KG1 (cell line): ENCODE measurements at regions not wholly inside any gene's neighbourhood (a gene's known extent, or its start where the extent isn't known, plus 50 kb on each side); places are given as distances from the start of the nearest gene placed in this dataset.

Source experiments
- DNase-seq: peaks from one replicate; lab custom pipeline; 2025; lab: John Stamatoyannopoulos, UW

DNA sequence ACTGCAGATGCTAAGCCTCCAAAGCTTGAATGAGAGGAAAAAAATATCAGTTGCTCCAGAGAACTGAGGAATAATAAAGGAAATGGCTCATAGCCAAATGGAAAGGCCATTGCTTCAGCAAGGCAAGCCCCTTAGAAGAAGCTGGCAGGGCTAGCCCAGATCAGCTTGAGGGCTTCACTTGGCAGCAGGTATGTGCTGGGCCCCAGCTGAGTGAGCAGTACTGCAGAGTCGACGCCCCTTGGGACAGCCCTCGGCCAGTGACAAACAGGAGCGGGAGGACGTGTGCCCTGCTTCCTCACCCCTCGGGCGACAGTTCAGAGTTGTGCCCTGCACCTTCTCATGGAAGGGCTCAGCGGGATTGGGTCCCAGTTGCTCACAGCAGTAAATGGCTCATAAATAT is 1031.2 kb upstream of the TMEM132C start:
- no peak for DNase-seq

DNA sequence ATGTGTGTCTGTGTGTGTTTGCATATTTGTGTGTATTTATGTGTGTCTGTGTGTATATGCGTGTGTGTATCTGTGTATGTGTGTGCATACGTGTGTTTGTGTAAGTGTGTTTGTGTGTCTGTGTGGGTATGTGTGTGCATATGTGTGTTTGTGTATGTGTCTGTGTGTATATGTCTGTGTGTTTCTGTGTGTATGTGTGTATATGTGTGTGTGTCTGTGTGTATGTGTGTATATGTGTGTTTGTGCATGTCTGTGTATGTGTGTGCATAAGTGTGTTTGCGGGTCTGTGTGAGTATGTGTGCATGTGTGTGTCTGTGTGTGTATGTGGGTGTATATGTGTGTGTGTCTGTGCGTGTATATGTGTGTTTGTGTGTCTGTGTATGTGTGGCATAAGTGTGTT is 1030.5 kb upstream of the TMEM132C start:
- DNase-seq, result no peak

DNA sequence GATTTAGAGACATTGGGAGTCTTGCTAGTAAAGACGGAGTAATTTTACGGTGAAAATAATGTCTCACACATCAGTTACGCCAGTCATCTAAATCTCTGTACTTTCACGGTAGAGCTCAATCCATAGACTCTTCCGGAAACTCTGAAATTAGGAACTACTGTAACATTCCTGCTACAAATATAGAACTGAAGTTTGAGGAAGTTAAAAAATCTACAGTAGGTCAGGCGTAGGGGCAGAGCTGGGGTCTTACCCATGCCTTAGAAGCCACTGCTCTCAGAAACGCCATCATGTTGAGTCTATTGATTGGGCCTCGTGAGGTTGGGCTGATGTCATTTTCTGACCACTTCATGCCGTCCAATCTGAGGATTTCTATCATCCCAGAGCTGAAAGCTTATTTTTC is 1029.8 kb upstream of the TMEM132C start:
- DNase-seq, result no peak

DNA sequence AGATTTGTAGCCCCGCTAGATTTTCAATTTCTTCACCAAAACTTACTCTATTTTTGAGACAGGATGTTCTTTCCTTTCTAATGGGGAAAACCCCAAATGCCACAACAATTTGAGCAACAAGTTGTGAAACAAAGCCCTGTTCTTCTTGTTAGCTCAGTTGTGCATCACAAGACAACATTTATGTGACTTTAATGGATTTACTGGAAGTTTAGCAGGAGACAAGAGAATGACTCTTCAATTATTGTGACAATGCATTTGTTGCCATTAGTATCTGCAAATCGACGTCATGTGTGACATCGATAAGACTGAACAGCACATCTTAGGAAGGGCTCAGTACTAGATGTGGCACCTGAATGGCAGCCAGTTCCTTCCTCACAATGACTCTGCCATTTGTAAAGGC is 1028.9 kb upstream of the TMEM132C start:
- no peak for DNase-seq

DNA sequence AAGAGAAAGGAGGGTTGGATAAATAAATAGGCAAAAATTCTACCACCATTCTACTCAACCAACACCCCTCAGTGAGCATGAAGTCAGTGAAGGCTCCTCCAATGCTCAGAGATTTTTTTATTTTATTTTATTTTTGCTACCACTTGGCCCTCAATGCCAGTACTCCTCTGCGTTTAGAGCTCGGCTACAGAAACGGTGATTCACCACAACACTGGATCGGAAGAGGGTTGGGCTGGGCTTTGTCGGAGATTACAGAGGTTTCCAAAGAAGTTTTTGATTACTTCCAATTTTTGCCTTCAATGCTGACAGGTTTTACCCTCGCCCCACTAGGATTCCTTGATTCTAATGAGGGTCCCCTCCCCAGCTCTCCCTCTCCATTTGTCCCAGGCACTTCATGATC is 1027.2 kb upstream of the TMEM132C start:
- no peak for DNase-seq

DNA sequence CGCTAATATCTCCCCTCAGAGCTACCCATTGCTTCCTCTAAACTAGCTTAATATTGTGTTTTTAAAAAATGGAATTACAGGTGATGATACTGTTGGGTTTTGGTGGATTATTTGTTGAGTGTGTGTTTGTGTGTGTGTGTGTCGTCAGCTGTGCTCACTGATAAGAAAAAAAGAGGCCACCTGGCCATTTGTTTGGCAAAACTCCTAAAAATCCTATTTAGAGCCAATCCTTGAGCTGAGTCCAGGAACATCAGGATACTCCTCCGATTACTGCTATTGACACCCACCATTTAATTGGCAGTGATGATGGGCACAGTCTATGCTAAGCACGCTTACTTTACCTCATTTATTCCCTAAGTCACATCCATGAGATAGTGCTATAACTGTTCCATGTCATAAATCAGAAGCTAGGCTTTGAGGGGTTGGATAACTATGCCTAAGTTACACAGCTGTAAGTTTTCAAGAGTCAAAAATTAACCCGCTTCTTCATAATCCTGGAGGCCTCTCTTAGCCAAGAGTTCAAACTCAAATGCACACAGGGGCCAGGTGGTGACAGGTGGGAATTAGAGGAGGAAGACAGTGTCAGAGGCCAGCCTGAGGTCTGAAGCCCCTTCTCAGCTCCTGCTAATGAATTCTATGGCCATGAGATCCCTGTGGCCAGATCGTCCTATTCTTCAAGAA is 1026.6 kb upstream of the TMEM132C start:
- no peak for DNase-seq

DNA sequence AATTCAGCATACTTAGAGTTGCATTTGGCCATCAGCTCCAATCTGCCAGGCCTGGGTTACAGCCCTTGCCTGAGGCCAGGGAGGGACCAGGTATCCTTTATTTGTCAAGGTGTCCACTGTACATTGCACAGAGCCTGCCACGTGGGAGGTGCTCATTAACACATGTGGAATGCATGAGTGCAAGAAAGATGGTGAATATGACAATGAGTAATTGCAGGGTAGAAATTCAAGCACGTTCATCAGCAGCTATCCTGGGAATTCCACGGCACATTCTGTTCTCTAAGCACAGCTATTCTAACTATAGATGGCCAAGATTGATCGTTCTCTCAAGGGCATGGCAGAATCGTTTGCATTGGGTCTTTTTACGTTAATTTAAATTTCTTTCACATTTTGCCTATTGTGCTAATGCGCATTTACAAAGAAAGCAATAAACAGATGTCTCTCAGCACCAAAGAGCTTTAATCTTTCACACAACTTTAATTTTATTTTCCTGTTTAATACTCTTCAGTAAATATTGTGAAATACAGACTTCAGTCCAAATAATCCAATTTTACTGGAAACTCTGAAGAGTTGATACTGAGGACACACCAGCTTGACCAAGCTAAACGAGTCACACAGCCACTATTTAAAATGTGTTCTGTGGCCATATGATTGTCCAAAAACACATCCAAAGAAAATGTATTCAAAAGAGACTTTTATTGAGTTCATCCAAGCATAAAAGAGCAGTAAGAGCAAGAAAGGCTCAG is 1025.7 kb upstream of the TMEM132C start:
- DNase-seq, result no peak

DNA sequence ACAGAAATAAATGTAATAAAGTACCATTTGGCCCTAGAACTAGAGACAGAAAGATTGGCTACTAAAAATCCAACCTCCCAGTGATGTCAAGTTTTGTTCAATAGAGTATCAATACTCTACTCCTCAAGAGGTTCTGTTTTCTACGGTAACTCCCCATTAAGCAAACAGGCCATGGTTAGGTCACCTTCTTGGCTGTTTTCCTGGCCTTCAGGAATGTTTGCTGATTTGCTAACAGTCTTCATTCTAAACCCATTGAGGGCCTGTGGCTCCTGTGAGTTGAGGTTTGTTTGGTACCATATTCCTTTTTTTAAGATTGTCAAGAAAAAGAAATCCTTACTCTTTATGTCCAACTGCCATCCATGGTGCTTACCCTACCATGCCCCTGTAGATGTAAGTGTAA is 1022.0 kb upstream of the TMEM132C start:
- no peak for DNase-seq

DNA sequence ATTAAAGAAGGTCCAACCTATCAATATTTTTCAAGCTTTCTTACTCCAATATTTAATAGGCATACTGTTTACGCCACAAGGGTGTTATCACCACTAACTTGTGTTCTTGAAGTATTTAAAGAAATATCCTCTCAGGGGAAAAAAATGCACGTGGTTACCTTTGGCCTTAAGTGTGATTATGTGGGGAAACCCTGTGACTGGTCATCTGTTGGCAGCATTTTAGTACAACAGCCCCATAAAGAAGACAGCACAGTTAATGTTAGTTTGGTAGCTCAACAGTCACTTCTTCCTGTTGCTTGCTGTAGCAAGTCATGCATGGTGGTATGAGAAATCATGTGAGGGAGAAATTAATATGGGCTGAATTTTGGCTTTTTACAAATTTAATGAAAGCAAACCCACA is 1021.5 kb upstream of the TMEM132C start:
- DNase-seq, result no peak

DNA sequence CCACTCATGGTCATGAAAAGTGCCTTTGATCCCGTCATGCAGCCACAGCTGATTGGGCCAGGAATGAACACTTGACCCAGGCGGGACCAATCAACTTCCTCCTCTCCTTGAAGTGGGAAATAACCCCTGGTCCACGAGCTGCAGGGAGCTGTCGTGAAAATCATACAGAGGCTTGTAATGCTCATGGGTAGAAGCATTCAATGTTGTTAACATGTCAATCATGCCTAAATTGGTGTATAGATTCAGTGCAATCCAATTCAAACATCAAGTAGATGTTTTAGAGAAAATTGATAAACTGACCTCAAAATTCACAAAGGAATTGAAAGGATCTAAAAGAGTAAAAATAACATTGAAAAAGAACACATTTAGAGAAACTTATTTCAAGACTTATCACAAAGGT is 1019.0 kb upstream of the TMEM132C start:
- no peak for DNase-seq

DNA sequence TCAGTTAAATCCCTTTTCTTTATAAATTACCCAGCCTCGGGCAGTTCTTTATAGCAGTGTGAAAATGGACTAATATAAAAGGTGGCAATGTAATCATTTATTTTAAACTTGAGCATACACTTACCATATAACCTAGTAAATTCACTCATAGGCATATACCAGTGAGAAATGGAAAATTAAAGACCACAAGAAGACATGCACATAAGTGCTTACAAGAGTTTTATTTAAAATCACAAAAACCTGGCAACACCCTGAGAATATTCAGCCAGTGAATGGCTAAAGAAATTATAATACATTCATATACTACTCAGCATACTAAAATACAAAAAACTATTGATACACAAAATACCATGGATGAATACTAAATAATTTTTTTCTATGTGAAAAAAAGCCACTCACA is 1017.5 kb upstream of the TMEM132C start:
- no peak for DNase-seq

DNA sequence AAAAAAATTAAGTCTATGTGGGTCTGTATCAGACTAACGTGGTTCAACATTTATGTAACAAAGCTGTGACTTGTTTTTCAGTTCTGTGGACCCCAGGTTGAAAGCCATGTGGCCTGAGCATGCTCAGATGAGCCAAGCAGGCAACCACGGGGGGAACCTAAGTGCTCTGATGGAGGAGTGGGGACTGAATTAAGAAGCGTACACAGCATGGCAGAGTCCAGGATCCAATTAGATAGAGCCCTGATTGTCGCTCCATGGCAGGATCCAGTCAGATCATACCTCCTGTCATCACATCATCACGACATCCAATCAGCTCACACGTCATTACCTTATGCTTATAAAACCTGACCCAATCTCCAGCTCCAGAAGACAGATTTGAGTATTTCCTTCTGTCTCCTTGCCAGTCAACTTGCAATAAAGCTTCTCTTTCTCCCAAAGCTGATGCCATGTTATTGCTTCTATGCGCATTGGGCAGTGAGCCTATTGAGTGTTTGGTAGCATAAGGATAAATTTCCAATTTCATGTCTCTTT is 1013.1 kb upstream of the TMEM132C start:
- DNase-seq, result no peak

DNA sequence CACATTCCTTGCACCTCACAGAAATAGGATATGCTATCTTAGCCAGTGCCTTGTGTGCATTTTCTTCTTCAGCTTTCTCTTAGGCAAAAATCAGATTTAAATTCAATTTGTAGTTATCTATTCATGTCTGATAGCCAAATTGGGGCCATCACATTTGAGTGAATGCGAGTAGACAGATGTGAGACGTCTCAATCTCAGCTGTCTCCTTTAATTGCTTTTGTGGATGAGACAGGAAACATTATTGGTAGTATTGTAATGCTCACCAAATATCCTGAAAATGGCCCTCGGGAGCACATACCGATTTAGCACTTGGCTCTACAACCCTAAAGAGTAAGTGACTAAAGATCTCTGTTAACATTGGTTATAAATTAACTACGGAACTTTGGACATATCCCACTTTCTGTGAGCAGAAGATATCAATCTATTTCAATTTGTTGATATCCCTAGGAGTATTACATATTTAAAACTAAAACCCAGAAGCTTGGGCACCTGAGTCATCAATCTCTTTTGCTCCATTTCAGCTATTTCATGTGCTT is 1012.5 kb upstream of the TMEM132C start:
- no peak for DNase-seq

DNA sequence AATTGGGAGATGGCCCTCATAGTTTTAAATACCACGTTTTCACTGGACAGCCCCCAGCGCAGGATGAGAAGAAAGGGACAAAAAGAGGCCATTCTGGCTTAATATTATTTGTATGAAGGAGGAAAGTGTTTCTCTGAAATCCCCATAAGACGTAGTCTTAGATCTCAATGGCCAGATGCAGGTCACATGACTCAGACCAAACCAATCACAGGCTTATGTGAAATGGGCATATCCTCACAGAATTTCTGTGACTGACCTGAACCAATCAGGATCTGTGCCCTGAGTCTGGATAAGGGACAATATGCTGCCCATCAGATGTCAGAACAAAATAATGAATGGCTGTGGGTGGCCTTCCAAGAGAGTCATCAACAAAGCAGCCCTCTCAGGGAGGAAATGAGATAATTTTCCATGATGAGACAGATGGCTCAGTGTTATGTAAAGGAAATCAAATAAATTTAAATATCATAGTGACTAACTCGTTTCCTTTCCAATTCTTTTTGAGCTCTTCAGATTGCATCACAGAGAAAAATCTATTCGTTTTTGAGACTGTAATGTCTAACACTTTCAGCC is 1009.5 kb upstream of the TMEM132C start:
- DNase-seq, result no peak

DNA sequence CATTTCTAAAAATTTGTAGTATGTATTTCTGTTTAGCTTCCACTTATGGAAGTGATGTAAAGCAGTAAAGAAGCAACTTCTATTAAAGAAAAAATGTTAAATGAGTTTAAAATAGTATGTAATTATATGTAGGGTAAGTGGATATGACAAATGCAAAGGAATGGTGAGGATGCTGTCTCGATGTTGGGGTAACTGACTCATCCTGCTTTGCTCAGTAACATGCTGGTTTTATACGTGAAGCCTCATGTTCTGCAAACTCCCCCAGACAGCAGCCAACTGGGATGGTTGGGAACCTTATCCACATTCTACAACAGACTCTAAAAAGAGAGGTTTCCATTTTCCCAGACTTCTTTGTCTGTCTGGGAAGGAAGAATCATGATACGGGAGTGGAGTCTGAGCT is 1006.4 kb upstream of the TMEM132C start:
- DNase-seq, result no peak

DNA sequence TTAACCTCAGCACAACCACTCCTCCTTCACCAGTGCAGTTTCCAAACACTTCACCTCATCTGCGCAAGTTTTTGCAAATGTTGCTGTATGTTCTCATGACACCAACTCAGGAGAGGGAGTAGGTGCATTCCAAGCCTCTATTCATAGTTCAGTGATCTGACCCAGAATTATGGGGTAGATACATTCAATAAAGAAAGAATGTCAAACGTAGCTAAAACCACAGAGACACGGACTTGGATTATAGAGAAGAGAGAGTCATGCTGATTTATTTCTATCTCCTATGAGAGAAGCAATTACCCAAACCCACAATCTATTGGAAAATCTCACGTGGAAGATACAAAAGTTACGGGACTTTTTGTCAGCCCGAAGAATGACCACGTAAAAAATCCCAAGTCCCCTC is 1006.0 kb upstream of the TMEM132C start:
- DNase-seq, result no peak

DNA sequence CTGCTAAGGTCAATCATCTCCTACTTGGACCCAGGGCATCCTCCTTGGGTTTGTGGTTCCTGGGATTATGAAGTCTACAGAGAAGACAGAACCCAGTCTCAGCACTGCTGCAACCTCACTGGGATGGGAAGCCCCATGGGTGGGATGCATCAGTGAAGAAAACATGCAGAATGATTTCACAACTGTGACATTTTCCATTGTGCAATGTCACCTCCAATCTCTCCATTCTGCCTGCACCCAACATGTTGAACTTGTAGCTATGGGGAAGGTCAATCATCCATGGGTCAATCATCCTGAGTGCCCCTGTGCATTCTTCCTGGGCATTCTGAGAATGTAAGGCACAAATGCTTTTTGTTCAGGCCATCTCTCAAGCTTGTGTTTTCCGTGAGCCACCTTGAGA is 1004.4 kb upstream of the TMEM132C start:
- no peak for DNase-seq

DNA sequence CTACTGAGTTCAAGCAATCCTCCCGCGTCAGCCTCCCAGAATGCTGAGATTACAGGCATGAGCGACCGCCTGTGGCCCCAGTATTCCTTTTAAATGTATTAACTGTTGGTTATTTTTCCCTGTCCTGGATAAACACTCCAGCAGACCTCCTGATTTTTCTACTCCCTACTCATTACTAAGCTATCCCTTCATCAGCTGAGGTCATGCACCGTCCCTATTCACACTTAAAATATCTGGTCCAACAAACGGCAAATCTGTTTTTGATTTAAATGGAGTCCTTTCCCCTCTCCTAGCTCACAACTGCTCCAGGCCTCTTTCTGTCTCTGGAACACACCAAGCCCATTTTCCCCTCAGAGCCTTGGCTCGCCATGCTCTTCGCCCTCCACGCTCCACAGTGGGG is 1003.3 kb upstream of the TMEM132C start:
- DNase-seq, result no peak

DNA sequence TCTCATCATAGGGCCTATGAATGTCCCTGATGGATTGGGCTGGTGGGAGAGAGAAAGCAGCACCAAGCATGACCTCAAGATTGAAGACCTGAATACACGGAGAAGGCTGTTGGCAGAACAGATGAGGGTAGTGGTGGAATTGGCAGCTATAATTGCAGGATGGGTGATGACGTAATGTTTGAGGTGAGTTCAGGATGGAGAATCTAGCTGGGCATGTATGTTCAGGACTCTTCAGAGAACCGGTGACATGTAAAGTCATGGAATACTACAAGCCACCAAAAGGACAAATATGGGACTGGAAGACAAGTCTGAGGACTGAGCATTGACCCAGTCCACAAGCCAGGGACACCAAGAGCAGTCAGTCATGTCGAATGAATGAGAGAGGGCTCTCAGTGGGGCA is 999.8 kb upstream of the TMEM132C start:
- DNase-seq, result no peak

DNA sequence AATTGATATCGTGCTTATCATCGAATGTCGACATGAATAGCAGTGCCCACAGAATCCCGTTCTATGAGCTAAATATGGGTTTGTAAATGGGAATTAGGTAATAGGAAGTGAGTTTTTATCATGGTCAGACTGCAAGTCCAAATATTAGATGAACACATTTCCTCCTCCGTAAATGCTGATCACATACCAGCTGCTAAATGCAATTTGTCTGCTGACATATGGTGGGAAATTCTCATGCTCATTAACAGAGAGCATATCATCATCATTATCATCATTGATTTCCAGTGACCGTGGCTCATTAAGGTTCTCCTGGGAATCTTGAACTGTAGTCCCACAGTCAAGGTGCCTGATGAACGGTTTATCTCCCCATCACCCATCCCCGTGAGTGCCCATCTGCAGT is 998.8 kb upstream of the TMEM132C start:
- DNase-seq, result no peak

DNA sequence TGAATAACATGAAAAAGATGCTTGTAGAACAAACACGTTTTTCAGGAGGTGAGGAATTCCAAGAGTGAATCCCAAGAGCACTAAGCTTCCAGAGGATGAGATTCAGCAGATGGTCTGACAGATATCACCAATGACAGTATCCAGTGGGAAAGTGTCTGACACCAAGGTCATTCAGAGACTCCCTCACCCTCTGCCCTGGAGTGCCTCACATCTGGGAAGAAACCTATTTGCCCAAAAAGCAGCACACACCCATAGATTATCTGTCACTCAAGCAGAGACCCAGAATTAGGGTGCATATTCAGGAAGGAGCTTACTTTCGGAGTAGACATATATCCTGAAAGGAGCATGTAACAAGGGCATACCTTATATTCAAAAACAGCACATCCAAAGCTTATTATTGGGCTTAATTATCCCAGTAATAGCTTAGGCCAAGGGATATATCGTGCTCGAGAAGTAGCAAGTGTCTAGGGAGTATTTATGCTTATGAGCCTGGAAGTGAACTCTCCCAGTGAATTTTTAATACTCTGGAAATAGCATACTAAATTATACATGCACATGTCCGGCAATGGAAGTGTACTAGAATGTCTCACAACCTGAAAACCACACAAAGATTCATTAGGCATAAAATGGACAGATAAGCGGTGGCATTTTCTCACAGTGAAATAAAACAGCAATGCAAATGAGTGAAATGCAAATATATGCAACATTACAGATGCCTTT is 998.1 kb upstream of the TMEM132C start:
- DNase-seq, result no peak

DNA sequence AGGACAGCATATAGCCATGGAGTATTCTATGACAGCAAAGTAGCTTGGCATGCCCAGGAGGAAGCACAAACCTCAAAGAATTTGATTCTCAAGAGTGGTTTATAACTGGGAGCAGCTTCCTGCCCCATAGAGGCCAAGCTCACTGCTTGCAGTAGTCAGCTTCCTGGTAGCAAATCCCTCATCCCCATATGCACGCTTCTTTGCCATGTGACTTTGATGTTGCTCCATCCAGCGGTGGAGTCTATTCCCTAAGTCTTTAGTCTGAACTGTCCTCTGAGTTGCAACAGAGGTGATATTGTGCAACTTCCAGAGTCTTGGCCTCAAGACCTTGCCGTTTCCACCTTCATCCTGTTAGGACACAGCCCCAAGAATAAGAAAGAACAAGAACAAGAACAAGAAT is 996.8 kb upstream of the TMEM132C start:
- DNase-seq, result no peak
